Upper lobe of right lung (tissue), 1 donor: ENCODE measurements at regions not wholly inside any gene's neighbourhood (a gene's known extent, or its start where the extent isn't known, plus 50 kb on each side); places are given as distances from the start of the nearest gene placed in this dataset.
"Not testable (repeated sequence)": the region's sequence is repeated elsewhere in the genome, so short reads cannot be mapped to it uniquely, and the experiment has no call there.

Experiments
- ATAC-seq: fragments of 200-7000 bp; cut with Tn5 transposase; one replicate; pipeline ENCODE4 v1.9.1; 2020; ENCODE audit warnings: mild to moderate bottlenecking, moderate library complexity
- DNase-seq: peaks from one replicate; pipeline ENCODE4 v3.0.0-alpha.2; 2020
- H3K27ac ChIP-seq: fragments of 200-600 bp; one replicate; pipeline ENCODE4 v1.8.0; 2022
- H3K27me3 ChIP-seq: fragments of 200-600 bp; one replicate; pipeline ENCODE4 v1.8.0; 2022; ENCODE audit warnings: mild to moderate bottlenecking
- H3K36me3 ChIP-seq: fragments of 200-600 bp; one replicate; pipeline ENCODE4 v1.8.0; 2022
- H3K4me1 ChIP-seq: fragments of 200-600 bp; one replicate; pipeline ENCODE4 v1.8.0; 2022
- H3K4me3 ChIP-seq: fragments of 200-600 bp; one replicate; pipeline ENCODE4 v1.8.0; 2022; ENCODE audit warnings: mild to moderate bottlenecking
- H3K9me3 ChIP-seq: fragments of 200-600 bp; one replicate; pipeline ENCODE4 v1.8.0; 2022
- intact Hi-C: fragments of 100-400 bp; cut with DNase I; formaldehyde crosslinking; loops from one replicate; pipeline ENCODE4 v1.11.0; 2022
- TF ChIP-seq, protein P1 (sequence below): fragments of 200-600 bp; IDR thresholded peaks from one replicate; pipeline ENCODE4 v1.8.0; 2022; ENCODE audit warnings: antibody characterized with exemption
- donor health status: DM: no; HTN: yes; CAD: no; lungs with severe emphysema.

DNA sequence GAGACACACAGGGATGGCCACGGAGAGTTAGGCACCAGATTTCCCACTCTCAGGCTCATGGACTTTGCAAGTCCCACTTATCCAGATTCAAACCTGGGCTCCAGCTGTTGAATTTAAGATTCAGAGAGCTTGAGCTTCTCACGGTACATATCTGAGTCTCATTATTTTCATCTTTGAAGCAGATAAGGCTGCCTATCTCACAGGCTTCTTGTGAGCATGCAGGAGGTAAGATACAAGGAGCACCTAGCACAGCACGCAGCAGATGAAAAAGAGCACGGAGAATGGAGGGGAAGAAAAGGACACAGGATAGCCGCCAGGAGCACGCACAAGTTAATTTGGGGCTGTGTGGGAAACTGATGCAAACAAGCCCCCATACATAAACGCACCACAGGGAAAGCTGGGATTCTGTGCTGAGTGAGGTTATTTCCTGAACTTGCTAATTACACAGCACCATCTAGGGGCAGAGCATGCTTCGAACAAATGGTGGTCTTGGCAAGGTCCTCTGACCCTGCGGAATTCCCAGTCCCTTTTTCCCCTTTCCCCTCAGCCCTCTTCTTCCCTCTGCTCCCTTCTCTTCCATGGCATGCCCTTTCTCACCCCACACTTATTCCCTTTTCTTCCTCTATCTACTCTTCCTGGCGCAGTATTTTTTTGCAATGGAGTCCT lies 134.7 kb upstream of the VANGL1 start:
- H3K27me3 ChIP-seq, result no peaks in the 10 kb centered on the region
- H3K9me3 ChIP-seq, result no peaks in the 10 kb centered on the region
- ATAC-seq (peak; percentile 59), DNase-seq (no peak)
- no peak overlapping the region for H3K4me3 ChIP-seq
- no peaks in the 10 kb centered on the region for H3K4me1 ChIP-seq
- intact Hi-C loops, result no loop called here
- no peaks in the 10 kb centered on the region for H3K36me3 ChIP-seq
- TF ChIP-seq, protein P1, sequence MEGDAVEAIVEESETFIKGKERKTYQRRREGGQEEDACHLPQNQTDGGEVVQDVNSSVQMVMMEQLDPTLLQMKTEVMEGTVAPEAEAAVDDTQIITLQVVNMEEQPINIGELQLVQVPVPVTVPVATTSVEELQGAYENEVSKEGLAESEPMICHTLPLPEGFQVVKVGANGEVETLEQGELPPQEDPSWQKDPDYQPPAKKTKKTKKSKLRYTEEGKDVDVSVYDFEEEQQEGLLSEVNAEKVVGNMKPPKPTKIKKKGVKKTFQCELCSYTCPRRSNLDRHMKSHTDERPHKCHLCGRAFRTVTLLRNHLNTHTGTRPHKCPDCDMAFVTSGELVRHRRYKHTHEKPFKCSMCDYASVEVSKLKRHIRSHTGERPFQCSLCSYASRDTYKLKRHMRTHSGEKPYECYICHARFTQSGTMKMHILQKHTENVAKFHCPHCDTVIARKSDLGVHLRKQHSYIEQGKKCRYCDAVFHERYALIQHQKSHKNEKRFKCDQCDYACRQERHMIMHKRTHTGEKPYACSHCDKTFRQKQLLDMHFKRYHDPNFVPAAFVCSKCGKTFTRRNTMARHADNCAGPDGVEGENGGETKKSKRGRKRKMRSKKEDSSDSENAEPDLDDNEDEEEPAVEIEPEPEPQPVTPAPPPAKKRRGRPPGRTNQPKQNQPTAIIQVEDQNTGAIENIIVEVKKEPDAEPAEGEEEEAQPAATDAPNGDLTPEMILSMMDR, result peak; percentile 33
- H3K27ac ChIP-seq, result no peak overlapping the region

DNA sequence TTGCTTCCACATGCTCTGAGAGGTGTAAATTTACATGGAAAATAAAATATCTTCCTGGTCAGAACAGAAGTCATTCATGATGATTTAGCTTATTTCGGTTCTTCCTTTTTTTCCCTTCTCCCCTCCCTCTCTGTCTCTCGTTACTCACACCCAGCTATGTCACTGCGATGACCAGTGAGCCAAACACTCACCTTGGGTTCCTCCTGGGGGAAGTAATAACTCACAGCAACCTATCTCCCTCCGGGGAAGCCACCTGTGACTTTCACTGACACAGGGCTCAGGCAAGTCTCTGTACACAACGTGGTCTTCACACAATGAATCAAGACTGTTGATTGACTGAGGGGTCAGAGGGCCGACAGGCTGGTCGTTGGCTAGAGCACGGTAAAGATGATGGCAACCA lies 135.3 kb upstream of the VANGL1 start:
- H3K9me3 ChIP-seq, result no peaks in the 10 kb centered on the region
- ATAC-seq, result no peak
- TF ChIP-seq, protein P1, result no peak
- DNase-seq, result no peak
- no peaks in the 10 kb centered on the region for H3K27me3 ChIP-seq
- H3K36me3 ChIP-seq, result no peaks in the 10 kb centered on the region
- intact Hi-C loops, result no loop called here
- no peak overlapping the region for H3K27ac ChIP-seq
- no peaks in the 10 kb centered on the region for H3K4me1 ChIP-seq
- no peak overlapping the region for H3K4me3 ChIP-seq

DNA sequence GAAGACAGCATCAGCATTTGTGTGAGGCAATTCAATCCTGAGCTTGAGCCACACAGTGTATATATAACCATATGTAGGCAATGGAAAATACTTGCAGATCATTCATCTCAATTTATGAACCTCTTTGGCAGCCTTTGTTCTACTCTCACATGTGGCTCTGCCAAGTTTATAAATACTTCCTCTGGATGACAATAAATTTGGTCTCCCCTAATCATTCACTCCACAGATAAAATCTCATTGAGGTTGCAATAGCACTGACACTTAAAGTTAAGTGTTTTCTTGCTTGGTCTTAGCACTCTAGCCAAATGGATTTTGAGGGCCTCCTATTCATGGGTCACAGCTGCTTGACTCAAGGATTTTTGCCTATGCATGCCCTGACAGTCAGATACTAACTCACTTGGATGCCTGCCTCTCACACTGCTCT lies 136.6 kb upstream of the VANGL1 start:
- Histone ChIP-seq H3K27ac (no peak overlapping the region), H3K9me3 (no peaks in the 10 kb centered on the region), H3K4me3 (no peak overlapping the region), H3K36me3 (no peaks in the 10 kb centered on the region), H3K4me1 (no peaks in the 10 kb centered on the region), H3K27me3 (no peaks in the 10 kb centered on the region)
- TF ChIP-seq, protein P1, result no peak
- no peak for ATAC-seq
- intact Hi-C loops, result no loop called here
- DNase-seq, result no peak

DNA sequence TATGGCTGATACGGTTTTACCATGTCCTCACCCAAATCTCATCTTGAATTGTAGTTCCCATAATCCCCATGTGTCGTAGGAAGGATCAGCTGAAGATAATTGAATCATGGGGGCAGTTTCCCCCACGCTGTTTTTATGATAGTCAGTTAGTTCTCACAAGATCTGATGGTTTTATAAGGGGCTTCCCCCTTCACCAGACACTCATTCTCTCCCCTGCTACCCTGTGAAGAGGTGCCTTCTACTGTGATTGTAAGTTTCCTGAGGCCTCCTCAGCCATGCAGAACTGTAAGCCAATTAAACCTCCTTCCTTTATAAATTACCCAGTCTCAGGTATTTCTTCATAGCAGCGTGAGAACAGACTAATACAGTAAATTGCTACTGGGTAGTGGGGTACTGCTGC lies 139.6 kb upstream of the VANGL1 start:
- H3K4me3 ChIP-seq, ATAC-seq: not testable (repeated sequence)

DNA sequence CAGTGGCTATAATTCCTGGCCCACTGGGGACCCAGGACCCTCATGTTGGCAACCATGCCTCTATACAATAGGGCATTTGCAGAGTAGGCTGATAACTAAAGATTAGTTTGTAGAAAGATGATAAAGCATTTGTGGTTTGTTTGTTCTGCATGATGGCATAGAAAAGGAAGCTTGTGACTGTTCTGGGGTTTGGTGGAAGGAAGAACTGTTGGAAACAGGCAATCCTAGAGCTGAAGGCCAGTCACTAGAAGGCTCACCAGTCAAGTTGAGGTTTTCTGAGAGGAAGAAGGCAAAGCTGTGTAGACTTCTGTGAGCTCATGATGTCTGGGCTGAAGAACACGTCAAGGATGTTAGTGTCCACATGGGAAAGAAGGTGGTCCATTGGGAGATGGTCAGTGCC lies 140.3 kb upstream of the VANGL1 start:
- TF ChIP-seq, protein P1, result no peak
- Histone ChIP-seq H3K27me3 (no peaks in the 10 kb centered on the region), H3K9me3 (no peaks in the 10 kb centered on the region), H3K27ac (no peak overlapping the region), H3K4me1 (no peaks in the 10 kb centered on the region), H3K36me3 (no peaks in the 10 kb centered on the region), H3K4me3 (no peak overlapping the region)
- ATAC-seq, result no peak
- intact Hi-C loops, result no loop called here
- no peak for DNase-seq

More for the DNA sequence above, 139.6 kb upstream of the VANGL1 start:
- H3K4me1 ChIP-seq, intact Hi-C loops, DNase-seq, H3K27me3 ChIP-seq, H3K27ac ChIP-seq, H3K9me3 ChIP-seq, H3K36me3 ChIP-seq: not testable (repeated sequence)

DNA sequence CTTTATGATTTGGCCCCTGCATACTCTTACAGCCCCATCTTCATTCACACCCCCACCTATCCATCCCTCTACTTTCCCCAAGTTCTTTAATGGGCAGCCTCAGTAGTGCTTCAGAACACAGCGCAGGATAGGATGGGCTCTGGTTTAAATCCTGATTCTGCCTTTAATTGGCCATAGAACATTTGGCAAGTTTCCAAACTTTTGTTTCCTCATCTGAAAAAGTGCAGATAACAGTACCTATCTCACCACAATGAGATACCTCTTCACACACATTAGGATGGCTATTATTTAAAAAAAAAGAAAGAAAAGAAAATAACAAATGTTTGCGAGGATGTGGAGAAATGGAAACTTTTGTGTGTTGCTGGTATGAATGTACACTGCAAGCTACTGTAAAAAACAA lies 142.5 kb upstream of the VANGL1 start:
- Histone ChIP-seq H3K9me3 (no peaks in the 10 kb centered on the region), H3K4me3 (no peak overlapping the region), H3K4me1 (no peaks in the 10 kb centered on the region), H3K36me3 (no peaks in the 10 kb centered on the region), H3K27me3 (no peaks in the 10 kb centered on the region), H3K27ac (no peak overlapping the region)
- TF ChIP-seq, protein P1, result no peak
- no peak for ATAC-seq
- no peak for DNase-seq
- intact Hi-C loops, result no loop called here
